B cell (primary cell): ENCODE measurements at regions not wholly inside any gene's neighbourhood (a gene's known extent, or its start where the extent isn't known, plus 50 kb on each side); places are given as distances from the start of the nearest gene placed in this dataset.

ENCODE experiments used
- CTCF ChIP-seq: fragments of 200-600 bp; IDR thresholded peaks from one replicate; pipeline ENCODE4 v1.8.0; 2022; ENCODE audit warnings: antibody characterized with exemption, mild to moderate bottlenecking
- EZH2 ChIP-seq: IDR thresholded peaks from 2 replicates; pipeline ENCODE4 v1.6.1; 2012; ENCODE audit warnings: borderline replicate concordance, low read depth, mild to moderate bottlenecking, moderate library complexity, low read length; ENCODE audit not compliant: insufficient read depth, poor library complexity, severe bottlenecking

DNA sequence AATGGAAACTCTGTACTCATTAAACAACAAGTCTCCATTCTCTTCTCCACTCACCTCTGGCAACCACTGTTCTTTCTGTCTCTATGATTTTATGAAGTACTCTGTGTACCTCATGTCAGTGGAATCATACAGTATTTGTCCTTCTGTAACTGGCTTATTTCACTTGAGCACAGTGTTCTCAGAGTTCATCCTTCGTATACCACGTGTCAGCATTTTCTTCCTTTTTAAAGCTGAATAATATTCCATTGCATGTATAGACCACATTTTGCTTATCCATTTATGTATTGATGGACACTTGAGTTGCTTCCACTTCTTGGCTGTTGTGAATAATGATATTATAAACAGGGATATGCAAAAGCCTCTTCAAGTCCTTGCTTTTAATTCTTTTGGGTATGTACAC, 333.0 kb upstream of the ZNF32 start:
- TF ChIP-seq CTCF (no peak), EZH2 (no peak)
